Testis (tissue), 2 donors: ENCODE measurements at regions not wholly inside any gene's neighbourhood (a gene's known extent, or its start where the extent isn't known, plus 50 kb on each side); places are given as distances from the start of the nearest gene placed in this dataset.

Experiments
- POLR2A ChIP-seq: fragments of 450-650 bp; IDR thresholded peaks from one replicate; pipeline ENCODE4 v1.6.1; 2017; ENCODE audit warnings: antibody characterized with exemption, mild to moderate bottlenecking, moderate library complexity
- TF ChIP-seq, protein P1 (sequence below), 3 experiments: fragments of 450-650 bp in 2 of 3; fragments of 200-600 bp in 1 of 3; sonication (generic) in 1 of 3; IDR thresholded peaks; one replicate each; pipeline ENCODE4 v1.5.1; 2016 to 2019; ENCODE audit warnings: antibody characterized with exemption in 3 of 3, mild to moderate bottlenecking in 2 of 3, moderate library complexity in 1 of 3

DNA sequence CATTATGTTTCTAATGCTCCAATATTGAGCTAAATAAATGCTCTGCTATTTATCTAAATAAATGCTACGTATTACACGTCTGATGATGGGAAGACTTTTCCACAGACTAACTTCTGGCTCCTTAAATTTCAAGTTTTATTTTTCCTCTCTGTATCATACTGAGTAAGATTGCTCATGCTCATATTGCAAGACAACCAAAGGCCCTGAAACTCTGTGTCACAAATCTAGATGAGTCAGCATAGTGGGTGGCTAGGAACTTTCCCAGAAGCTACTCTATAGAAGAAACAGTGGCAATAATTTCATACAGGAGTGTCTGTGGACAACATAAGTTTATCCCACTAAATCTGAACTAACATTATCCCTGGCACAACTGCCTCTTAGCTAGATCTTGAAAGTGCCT, 53.0 kb upstream of the RFX3 start:
- TF ChIP-seq, protein P1, sequence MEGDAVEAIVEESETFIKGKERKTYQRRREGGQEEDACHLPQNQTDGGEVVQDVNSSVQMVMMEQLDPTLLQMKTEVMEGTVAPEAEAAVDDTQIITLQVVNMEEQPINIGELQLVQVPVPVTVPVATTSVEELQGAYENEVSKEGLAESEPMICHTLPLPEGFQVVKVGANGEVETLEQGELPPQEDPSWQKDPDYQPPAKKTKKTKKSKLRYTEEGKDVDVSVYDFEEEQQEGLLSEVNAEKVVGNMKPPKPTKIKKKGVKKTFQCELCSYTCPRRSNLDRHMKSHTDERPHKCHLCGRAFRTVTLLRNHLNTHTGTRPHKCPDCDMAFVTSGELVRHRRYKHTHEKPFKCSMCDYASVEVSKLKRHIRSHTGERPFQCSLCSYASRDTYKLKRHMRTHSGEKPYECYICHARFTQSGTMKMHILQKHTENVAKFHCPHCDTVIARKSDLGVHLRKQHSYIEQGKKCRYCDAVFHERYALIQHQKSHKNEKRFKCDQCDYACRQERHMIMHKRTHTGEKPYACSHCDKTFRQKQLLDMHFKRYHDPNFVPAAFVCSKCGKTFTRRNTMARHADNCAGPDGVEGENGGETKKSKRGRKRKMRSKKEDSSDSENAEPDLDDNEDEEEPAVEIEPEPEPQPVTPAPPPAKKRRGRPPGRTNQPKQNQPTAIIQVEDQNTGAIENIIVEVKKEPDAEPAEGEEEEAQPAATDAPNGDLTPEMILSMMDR (IDR thresholded peaks at IDR 0.05), result no peak
- no peak for TF ChIP-seq POLR2A
